NCI-H146 treated with DMSO at 0.1 percent for 48 hours (cell line): ENCODE measurements at regions not wholly inside any gene's neighbourhood (a gene's known extent, or its start where the extent isn't known, plus 50 kb on each side); places are given as distances from the start of the nearest gene placed in this dataset.
"Not testable (repeated sequence)": the region's sequence is repeated elsewhere in the genome, so short reads cannot be mapped to it uniquely, and the experiment has no call there.

ENCODE experiments used
- DNase-seq: peaks from one replicate; lab custom pipeline; 2025; ENCODE audit not compliant: unreplicated experiment; lab: John Stamatoyannopoulos, UW

GRCh38 chr13:97856304-97856675 is 97.2 kb upstream of the IPO5 start:
- DNase-seq, result no peak

- no peak for DNase-seq
These were observed 95.3 kb upstream of the IPO5 start for GRCh38 chr13:97858161-97858560.

DNA sequence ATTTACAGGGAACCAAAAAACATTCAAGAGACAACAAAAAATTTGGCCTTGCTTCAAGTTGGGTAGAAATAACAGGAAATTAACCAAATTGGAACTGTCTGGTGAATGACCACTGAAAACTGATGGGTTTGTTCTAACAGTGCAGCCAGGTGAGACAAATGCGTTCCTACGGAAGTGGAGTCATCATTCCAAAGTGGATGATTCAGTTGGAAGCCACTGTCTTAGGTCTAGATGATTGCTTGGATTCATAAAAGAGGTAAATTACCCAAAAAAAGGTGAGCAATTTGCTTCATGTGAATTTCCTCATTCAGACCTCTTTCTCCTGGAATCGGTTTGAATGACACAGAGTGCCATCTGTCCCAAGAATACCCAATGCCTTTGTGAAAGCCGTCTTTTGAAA is 87.1 kb upstream of the IPO5 start:
- no peak for DNase-seq

- DNase-seq, result no peak
These were observed 86.7 kb upstream of the IPO5 start for GRCh38 chr13:97866751-97867150.

- no peak for DNase-seq
These were observed 80.1 kb upstream of the IPO5 start for GRCh38 chr13:97873398-97873797.

DNA sequence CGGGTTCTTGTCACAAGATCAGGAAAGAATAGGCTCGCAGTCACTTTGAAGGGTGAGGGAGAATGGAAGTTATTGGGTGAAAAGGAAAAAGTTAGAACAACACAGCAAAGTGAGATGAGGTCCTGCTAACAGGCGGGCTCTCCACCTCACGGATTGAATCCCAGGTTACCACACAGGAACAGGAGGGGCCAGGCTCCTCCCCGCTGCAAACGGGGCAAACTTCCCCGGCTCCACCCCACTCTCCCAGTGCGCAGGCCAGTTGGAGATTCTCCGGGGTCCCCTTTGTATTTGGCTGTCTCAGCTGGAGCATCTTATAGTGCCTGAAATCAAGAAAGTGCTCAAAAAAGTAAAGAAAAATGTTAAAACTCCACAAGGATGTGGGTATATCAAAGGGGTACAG is 78.3 kb upstream of the IPO5 start:
- DNase-seq, result no peak

- peak; percentile 31 for DNase-seq
These were observed 77.6 kb upstream of the IPO5 start for GRCh38 chr13:97875911-97876310.

DNA sequence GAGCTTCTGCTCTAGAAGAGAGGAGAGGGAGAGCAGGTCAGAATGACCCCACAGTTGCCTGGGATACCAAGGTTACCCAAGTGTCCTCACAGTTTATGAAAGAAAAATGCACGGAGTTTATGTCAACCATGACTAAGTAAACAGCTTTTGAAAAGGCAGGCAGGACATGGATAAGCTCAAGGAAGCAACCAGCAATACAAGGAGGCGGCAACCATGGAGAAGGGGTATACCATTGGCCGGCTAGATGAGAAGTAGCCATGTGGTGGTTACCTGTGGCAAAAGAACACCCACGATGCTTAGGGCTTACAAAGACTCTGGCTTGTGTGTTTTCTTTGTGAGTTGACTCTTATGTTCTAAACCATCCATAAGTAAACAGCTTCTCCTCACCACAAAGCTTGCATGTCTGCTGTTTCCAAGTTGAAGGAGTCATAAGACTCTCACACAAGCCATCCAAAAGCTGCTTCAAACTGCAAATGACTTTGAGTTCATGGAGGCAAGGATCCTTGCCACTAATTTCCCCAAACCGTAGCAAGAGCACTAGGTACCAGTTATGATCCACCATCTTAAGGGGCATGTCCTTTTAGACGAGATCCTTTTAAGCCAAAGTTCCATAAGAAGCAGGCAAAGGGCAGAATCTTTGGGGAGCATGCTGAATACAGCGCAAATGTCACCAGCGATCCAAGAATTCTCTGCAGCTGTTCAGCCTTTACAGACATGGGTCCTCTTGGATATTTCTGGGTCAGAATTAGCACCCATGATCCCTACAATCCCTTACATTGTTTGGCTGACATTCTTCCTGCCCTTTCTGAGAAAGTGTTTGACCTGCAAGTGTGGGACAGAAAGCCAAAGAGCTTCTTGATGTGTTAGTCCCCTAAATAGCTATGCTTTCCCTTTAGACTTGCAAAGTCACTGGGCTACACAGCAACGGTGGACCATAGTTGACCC is 74.8 kb upstream of the IPO5 start:
- DNase-seq, result no peak

- no peak for DNase-seq
These were observed 73.7 kb upstream of the IPO5 start for GRCh38 chr13:97879646-97880310.

DNA sequence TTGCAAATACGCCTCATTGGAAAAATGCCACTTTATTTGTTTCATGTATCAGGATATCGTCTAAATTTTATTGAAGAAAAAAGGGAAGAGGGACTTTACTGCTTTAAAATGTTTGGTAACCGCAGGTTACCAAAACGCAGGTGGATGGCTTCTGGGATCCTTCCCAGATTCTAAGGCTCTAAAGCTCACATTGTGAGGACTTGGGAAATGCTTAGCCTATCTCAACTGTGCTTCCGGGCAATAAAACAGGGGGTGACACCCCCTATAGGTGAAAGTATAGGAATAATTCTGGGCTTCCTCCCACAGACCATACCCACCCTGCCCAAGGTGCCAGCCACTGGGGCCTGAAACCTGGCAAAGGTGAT is 73.2 kb upstream of the IPO5 start:
- DNase-seq, result no peak

- no peak for DNase-seq
These were observed 71.9 kb upstream of the IPO5 start for GRCh38 chr13:97881556-97881955.

DNA sequence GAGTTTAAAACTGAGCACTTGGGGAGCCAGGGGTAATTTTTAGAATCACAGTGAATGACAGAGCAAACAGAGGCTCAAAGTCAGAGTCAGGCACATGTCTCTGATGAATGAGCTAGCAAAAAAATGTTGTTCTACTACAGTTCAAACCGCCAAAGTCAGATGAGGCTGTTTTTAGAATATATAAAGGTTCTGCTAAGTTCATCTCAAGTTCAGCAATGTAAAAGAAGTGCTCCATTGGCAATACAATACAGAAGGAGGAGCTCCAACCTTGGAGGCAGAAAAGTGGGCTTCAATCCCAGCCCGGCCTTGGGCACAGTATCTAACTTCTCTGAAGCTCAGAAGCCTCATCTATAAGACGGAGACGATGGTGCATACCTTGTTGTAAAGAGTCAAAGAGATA is 70.1 kb upstream of the IPO5 start:
- DNase-seq, result no peak

GRCh38 chr13:97884707-97885468 is 68.6 kb upstream of the IPO5 start:
- DNase-seq, result no peak

GRCh38 chr13:97885641-97886040 is 67.8 kb upstream of the IPO5 start:
- no peak for DNase-seq

DNA sequence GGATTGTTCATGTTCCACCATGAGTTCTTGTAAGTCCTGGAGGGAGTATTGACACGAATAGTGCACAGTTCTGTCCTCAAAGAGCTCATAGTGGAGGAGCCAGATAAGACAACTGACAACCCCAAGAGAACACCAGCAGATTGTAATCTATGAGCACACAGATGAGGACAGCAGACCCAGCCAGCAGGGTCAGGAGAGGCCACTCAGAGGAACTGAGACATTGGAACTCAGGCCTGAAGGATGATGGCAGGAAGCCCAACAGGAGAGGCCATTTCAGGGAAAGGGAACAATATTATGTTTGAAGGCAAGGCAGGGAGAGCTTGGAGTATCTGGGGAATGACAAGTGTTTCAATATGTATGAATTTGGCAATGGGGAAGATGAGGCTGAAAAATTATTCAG is 63.7 kb upstream of the IPO5 start:
- no peak for DNase-seq

GRCh38 chr13:97890573-97890972 is 62.9 kb upstream of the IPO5 start:
- no peak for DNase-seq

GRCh38 chr13:97891964-97892363 is 61.5 kb upstream of the IPO5 start:
- not testable (repeated sequence) for DNase-seq

DNA sequence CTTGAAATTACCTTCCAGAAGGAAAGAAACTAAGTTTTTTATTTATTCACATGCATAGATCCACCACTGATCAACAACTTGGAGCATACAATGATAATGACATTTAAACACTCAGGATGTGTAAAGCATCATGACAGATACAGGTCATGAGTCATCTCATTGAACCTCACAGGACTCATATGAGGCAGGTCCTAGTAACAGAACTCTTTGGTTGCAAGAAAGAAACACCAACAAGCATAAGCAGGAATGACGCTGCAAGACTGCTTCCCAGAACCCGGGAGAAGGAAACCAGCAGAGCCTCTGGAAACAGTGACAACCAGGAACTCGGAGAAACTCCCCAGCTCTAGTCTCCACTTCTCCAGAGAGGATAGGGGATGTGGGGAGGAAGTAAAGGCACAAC is 60.8 kb upstream of the IPO5 start:
- DNase-seq, result no peak

DNA sequence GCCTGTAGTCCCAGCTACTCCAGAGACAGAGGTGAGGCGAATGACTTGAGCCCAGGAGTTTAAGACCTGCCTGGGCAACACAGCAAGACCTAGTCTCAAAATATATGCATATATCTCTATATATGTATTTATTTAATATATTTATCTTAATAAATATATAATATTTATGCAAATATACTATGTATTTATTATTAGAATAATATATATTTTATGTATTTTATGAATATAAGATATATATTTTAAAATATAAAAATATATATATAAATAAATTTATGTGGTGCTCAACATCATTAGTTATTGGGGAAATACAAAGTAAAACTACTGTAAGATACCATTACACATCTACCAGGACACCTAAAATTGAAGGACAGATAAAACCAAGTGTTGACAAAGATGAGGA is 58.1 kb upstream of the IPO5 start:
- DNase-seq, result no peak

DNA sequence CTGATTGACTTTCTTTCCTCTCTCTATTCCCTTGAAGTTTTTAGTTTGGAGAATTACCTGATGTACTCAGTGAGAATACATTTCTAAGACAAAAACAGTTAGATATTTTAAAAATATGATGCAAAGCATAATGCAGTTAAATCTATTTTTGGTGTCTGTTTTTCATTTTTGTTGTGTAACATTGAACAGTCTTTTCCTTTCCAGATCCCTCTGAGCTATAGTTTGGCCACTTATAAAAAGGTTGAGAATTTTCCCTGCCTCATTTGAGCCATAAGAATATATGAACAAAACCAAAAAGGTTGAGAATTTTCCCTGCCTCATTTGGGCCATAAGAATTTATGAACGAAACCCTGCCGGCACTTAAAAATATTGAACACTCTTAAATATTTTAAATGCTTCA is 57.0 kb upstream of the IPO5 start:
- no peak for DNase-seq

DNA sequence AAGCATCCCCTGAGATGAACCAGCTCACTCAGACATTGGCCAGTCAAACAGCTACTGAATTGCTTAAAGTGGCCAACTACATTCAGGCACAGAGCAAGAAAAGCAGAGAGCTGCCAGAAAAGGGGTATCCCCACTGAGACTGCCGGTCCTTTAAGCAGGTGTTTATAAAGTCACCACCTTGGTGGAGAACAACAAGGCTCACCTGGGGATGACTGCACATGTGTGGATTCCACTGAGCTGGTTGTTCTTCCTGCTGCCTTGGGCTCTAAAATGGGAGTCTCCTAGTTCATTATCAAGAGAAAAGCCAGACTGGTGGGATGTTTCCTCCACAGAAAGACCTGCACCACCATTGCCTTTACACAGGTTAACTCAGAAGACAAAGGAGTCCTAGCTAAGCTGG is 51.8 kb upstream of the IPO5 start:
- DNase-seq, result no peak
